ENCODE measurements at regions not wholly inside any gene's neighbourhood (a gene's known extent, or its start where the extent isn't known, plus 50 kb on each side); places are given as distances from the start of the nearest gene placed in this dataset.

DNA sequence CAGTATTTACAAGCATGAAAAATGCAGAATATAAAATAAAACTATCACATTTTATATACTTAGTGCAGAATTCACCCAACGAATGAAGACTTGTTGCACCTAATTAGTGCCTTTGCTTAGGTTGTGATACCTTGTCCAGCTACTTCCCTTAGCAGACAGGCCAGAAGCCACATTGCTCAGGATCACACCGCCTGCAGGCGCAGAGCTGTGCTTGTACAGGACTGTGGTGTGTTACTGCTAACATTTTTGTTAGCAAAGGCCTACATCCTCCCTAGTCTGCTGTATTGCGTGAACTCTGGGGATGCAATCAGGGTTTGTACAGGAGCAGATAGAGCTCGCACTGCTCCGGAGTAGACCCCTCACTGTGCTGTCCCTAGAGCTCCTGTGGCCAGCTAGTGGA lies 336.9 kb downstream of the CBLN2 start:
- no peak overlapping the region for H3K4me3 ChIP-seq (ENCODE audit: low read depth, low read length)
- TF ChIP-seq, protein P1, sequence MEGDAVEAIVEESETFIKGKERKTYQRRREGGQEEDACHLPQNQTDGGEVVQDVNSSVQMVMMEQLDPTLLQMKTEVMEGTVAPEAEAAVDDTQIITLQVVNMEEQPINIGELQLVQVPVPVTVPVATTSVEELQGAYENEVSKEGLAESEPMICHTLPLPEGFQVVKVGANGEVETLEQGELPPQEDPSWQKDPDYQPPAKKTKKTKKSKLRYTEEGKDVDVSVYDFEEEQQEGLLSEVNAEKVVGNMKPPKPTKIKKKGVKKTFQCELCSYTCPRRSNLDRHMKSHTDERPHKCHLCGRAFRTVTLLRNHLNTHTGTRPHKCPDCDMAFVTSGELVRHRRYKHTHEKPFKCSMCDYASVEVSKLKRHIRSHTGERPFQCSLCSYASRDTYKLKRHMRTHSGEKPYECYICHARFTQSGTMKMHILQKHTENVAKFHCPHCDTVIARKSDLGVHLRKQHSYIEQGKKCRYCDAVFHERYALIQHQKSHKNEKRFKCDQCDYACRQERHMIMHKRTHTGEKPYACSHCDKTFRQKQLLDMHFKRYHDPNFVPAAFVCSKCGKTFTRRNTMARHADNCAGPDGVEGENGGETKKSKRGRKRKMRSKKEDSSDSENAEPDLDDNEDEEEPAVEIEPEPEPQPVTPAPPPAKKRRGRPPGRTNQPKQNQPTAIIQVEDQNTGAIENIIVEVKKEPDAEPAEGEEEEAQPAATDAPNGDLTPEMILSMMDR (IDR thresholded peaks at IDR 0.05; ENCODE audit: insufficient read depth, low read depth, low read length), result no peak
- DNase-seq (ENCODE audit: low read depth), result no peak

DNA sequence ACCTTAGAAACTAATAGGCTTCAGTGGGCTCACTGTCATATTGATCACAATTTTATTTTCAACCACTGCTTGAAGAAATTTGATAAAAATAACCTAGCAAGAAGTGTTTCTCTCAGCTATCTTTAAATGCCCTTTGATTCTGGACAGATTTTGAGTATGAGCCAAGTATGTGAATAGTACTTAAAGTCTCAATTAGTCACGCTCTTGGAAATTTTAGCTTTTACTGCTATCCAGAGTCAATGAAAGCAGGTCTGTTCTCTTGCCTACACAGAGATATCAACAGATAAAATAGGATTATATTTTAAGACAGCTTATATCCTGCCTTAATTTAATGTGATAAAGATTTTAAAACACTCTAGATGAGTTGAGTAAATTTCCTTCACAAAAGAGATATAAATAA lies 337.3 kb downstream of the CBLN2 start:
- no peak overlapping the region for H3K4me3 ChIP-seq (ENCODE audit: low read depth, low read length)
- no peak for DNase-seq (ENCODE audit: low read depth)
- TF ChIP-seq, protein P1 (IDR thresholded peaks at IDR 0.05; ENCODE audit: insufficient read depth, low read depth, low read length), result no peak

DNA sequence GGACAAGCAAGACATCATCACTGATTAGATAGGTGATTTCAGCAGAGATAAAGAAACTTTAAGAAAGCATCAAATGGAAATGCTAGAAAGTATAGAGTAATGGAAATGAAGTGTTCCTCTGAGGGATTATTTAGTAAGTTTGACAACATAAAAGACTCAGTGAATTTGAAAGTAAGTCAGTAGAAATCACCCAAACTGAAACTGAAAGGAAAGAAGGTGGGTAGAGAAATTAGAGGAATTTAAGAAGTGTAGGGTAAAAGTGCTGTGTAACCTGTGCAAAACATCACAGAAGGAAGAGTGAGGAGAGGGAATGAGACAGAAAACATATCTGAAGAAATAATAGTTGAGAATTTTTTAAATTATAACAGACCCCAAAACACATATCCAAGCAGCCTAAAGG lies 343.1 kb downstream of the CBLN2 start:
- no peak for DNase-seq (ENCODE audit: low read depth)
- TF ChIP-seq, protein P1 (IDR thresholded peaks at IDR 0.05; ENCODE audit: insufficient read depth, low read depth, low read length), result no peak
- H3K4me3 ChIP-seq (ENCODE audit: low read depth, low read length), result no peak overlapping the region

DNA sequence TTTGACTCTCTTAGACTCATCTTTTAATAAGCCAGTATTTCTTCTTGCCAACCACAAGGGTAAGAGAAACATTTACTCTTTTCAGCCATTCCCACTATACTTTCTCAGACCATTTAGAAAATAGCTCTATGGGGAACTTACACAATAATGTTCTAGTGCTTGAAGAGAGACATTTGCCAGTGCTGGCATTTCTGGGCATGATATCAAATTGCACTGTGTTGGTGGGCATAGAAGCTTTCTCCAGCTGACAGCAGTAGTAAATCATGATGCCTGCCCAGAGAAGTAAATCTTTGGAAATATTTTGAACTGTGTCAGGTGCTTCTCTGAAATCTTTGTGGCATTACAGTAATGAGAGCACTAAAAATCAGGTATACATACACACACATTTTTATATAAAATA lies 346.6 kb downstream of the CBLN2 start:
- DNase-seq (ENCODE audit: low read depth), result no peak
- no peak overlapping the region for H3K4me3 ChIP-seq (ENCODE audit: low read depth, low read length)
- TF ChIP-seq, protein P1 (IDR thresholded peaks at IDR 0.05; ENCODE audit: insufficient read depth, low read depth, low read length), result no peak

DNA sequence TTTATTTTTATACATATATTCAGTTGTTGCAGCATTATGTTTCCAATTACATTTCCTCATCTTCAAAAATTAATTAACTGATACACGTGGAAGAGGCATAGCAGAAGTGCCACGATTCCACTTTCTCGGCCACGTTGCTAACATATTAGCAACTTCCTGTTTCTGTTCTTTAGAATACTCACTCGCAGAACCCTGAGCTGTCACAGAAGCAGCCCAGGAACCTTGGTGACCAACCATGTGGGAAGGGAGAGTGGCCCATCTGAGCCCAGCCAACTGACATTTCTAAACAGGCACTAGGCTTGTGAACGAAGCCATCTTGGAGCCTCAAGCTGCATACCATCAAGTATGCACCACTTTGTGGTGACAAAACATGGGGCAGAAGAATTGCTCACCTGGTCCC lies 350.1 kb downstream of the CBLN2 start:
- TF ChIP-seq, protein P1 (IDR thresholded peaks at IDR 0.05; ENCODE audit: insufficient read depth, low read depth, low read length), result no peak
- no peak overlapping the region for H3K4me3 ChIP-seq (ENCODE audit: low read depth, low read length)
- no peak for DNase-seq (ENCODE audit: low read depth)

DNA sequence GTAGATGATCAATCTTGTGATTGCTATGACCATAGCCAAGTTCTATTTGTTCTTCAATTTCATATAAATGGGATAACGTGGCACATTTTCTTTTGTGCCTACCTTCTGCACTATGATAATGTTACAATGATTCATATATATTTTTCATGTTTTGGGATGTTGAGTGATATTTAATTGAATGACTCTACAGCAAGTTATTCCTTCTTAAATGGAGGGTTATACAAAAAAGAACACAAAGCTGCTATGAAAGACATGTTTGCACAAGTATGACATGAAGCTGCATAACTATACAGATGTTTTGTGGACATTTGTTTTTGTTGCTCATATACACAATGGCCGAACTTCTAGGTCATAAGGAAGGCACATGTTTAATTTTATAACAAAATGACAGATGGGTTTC lies 356.2 kb downstream of the CBLN2 start:
- TF ChIP-seq, protein P1 (IDR thresholded peaks at IDR 0.05; ENCODE audit: insufficient read depth, low read depth, low read length), result no peak
- no peak for DNase-seq (ENCODE audit: low read depth)

DNA sequence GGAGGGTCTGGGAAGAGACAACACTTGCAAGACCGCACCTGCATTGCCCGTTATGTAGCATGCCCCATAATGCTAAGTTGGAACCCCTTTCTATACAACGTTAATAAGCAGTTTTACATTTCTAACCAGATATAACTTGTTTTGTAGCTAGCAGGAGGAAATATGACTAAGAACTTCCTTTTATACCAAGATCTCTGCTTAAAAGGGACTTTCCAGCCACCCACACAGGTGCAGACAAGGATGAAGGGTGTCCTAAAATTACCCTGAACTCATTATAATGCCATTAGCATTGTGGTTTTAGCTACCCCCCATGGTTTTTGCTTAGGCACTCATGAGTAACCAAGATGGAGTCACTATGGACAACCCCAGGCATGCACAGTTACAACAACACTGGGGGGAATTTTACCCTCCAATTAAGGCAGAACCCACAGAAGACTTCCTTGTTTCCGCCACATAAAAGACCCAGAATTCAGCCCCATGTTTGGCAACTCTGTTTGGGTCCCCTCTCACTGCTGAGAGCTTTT lies 362.8 kb downstream of the CBLN2 start:
- no peak for DNase-seq (ENCODE audit: low read depth)
- TF ChIP-seq, protein P1 (IDR thresholded peaks at IDR 0.05; ENCODE audit: insufficient read depth, low read depth, low read length), result no peak

More for the DNA sequence above, 356.2 kb downstream of the CBLN2 start:
- H3K4me3 ChIP-seq (ENCODE audit: low read depth, low read length), result no peak overlapping the region

More for the DNA sequence above, 362.8 kb downstream of the CBLN2 start:
- no peak overlapping the region for H3K4me3 ChIP-seq (ENCODE audit: low read depth, low read length)

All from fibroblast of villous mesenchyme (primary cell).